SK-N-SH treated with all-trans-retinoic acid at 6 μM for 48 hours (cell line): ENCODE measurements at regions not wholly inside any gene's neighbourhood (a gene's known extent, or its start where the extent isn't known, plus 50 kb on each side); places are given as distances from the start of the nearest gene placed in this dataset.
"Not testable (repeated sequence)": the region's sequence is repeated elsewhere in the genome, so short reads cannot be mapped to it uniquely, and the experiment has no call there.

Experiments
- ATAC-seq: fragments of 200-7000 bp; cut with Tn5 transposase; 3 replicates; pipeline ENCODE4 v1.9.1; 2020; ENCODE audit warnings: mild to moderate bottlenecking, moderate library complexity
- ARNTL ChIP-seq: fragments of 450-650 bp; formaldehyde crosslinking; IDR thresholded peaks from 2 replicates; pipeline ENCODE4 v1.5.0; 2020; ENCODE audit warnings: low read depth, mild to moderate bottlenecking, moderate library complexity, borderline replicate concordance
- CSDC2 ChIP-seq: fragments of 250-450 bp; sonication (Bioruptor Pico); IDR thresholded peaks from 2 replicates; pipeline ENCODE4 v1.5.0; 2020; ENCODE audit warnings: mild to moderate bottlenecking, moderate library complexity
- ESRRG ChIP-seq: fragments of 250-450 bp; sonication (Bioruptor Pico); IDR thresholded peaks from 2 replicates; pipeline ENCODE4 v1.6.1; 2021; ENCODE audit warnings: mild to moderate bottlenecking
- PPARA ChIP-seq: fragments of 250-450 bp; sonication (Bioruptor Pico); IDR thresholded peaks from 2 replicates; pipeline ENCODE4 v1.5.0; 2020; ENCODE audit warnings: mild to moderate bottlenecking, borderline replicate concordance
- RARB ChIP-seq: fragments of 250-450 bp; sonication (Bioruptor Pico); IDR thresholded peaks from 2 replicates; pipeline ENCODE4 v1.8.0; 2021; ENCODE audit warnings: mild to moderate bottlenecking, moderate library complexity
- SNAI2 ChIP-seq: fragments of 250-450 bp; sonication (Bioruptor Pico); IDR thresholded peaks from 2 replicates; pipeline ENCODE4 v1.5.0; 2020; ENCODE audit warnings: mild to moderate bottlenecking, moderate library complexity
- TCF4 ChIP-seq: fragments of 250-450 bp; sonication (Bioruptor Pico); IDR thresholded peaks from 2 replicates; pipeline ENCODE4 v1.8.0; 2021; ENCODE audit warnings: mild to moderate bottlenecking, moderate library complexity, borderline replicate concordance
- TOX ChIP-seq: fragments of 250-450 bp; sonication (Bioruptor Pico); IDR thresholded peaks from 2 replicates; pipeline ENCODE4 v1.8.0; 2021; ENCODE audit warnings: mild to moderate bottlenecking, moderate library complexity, borderline replicate concordance
- ZFP3 ChIP-seq: fragments of 250-450 bp; sonication (Bioruptor Pico); IDR thresholded peaks from 2 replicates; pipeline ENCODE4 v1.5.0; 2020; ENCODE audit warnings: mild to moderate bottlenecking, moderate library complexity
- ZFP30 ChIP-seq: fragments of 450-650 bp; formaldehyde crosslinking; IDR thresholded peaks from 2 replicates; pipeline ENCODE4 v1.5.0; 2022; ENCODE audit warnings: mild to moderate bottlenecking, moderate library complexity
- ZNF565 ChIP-seq: fragments of 450-650 bp; formaldehyde crosslinking; conservative IDR thresholded peaks from 2 replicates; pipeline ENCODE4 v1.5.0; 2020; ENCODE audit warnings: low read depth, mild to moderate bottlenecking, moderate library complexity
- ZNF8 ChIP-seq: fragments of 450-650 bp; formaldehyde crosslinking; IDR thresholded peaks from 2 replicates; pipeline ENCODE4 v1.5.0; 2020; ENCODE audit warnings: mild to moderate bottlenecking, moderate library complexity
- TF ChIP-seq, protein P1 (sequence below): fragments of 250-450 bp; sonication (Bioruptor Pico); IDR thresholded peaks from 2 replicates; pipeline ENCODE4 v1.8.0; 2020; ENCODE audit warnings: mild to moderate bottlenecking, moderate library complexity, borderline replicate concordance
- TF ChIP-seq, protein P2 (sequence below): fragments of 250-450 bp; sonication (Bioruptor Pico); IDR thresholded peaks from 2 replicates; pipeline ENCODE4 v1.5.1; 2020; ENCODE audit warnings: low read depth, mild to moderate bottlenecking, moderate library complexity
- TF ChIP-seq, protein P3 (sequence below): fragments of 250-450 bp; sonication (Bioruptor Pico); IDR thresholded peaks from 2 replicates; pipeline ENCODE4 v1.5.0; 2020; ENCODE audit warnings: mild to moderate bottlenecking, moderate library complexity
- TF ChIP-seq, protein P4 (sequence below): fragments of 250-450 bp; sonication (Bioruptor Pico); IDR thresholded peaks from 2 replicates; pipeline ENCODE4 v1.5.1; 2021; ENCODE audit warnings: mild to moderate bottlenecking, moderate library complexity

DNA sequence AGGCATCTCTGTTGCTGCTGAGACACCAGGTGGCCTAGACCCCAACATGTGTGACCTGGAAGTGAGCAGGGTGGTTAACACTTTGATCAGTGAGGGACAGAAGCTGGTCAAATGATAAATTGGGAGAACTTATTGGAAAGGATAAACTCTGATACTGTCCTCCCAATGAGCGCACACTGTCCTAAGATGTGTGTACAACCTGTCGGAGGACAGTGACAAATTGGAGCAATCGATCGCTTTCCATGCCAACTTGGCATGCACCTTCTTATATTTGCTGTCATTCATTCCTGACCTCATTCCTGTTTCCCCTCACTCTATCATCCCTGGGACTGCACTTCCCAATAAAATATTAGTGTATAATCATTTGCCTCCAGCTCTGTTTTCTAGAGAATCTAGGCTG, 198.7 kb upstream of the PROK2 start:
- no peak for TF ChIP-seq ZNF8 (CRISPR knock-in tag)
- TF ChIP-seq SNAI2 = no peak
- TF ChIP-seq, protein P1, sequence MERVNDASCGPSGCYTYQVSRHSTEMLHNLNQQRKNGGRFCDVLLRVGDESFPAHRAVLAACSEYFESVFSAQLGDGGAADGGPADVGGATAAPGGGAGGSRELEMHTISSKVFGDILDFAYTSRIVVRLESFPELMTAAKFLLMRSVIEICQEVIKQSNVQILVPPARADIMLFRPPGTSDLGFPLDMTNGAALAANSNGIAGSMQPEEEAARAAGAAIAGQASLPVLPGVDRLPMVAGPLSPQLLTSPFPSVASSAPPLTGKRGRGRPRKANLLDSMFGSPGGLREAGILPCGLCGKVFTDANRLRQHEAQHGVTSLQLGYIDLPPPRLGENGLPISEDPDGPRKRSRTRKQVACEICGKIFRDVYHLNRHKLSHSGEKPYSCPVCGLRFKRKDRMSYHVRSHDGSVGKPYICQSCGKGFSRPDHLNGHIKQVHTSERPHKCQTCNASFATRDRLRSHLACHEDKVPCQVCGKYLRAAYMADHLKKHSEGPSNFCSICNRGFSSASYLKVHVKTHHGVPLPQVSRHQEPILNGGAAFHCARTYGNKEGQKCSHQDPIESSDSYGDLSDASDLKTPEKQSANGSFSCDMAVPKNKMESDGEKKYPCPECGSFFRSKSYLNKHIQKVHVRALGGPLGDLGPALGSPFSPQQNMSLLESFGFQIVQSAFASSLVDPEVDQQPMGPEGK (CRISPR knock-in tag) = no peak
- TF ChIP-seq, protein P2, sequence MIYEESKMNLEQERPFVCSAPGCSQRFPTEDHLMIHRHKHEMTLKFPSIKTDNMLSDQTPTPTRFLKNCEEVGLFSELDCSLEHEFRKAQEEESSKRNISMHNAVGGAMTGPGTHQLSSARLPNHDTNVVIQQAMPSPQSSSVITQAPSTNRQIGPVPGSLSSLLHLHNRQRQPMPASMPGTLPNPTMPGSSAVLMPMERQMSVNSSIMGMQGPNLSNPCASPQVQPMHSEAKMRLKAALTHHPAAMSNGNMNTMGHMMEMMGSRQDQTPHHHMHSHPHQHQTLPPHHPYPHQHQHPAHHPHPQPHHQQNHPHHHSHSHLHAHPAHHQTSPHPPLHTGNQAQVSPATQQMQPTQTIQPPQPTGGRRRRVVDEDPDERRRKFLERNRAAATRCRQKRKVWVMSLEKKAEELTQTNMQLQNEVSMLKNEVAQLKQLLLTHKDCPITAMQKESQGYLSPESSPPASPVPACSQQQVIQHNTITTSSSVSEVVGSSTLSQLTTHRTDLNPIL (CRISPR knock-in tag) = no peak
- ATAC-seq = no peak

DNA sequence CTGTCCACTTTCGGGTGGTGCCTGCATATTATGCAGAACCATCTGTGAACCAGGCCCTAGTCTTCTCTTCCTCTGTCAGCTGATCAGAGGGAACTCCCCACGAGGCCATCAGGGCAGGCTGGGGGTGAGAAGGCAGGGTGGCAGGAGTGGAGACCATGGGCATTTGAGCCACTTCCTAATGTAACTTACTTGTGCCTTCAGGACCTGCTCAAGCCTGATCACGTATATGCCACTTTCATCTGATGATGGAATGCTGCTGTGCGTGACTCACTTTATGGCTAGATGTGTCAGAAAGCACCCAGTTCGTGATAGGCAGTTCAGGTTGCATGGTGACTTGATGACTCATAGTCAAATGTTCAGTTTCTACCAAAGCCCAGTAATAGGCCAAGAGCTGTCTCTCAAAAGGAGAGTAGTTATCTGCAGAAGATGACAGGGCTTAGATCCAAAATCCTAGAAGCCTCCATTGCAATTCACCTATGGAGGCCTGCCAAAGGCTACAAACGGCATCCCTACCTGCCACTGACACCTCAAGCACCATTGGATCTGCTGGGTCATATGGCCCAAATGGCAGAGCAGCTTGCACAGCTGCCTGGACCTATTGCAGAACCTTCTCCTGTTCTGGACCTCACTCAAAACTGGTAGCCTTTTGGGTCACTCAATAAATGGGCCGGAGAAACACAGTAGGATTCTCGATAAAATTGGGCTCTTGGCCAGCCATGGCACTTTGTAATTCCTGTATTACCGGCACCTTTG, 197.7 kb upstream of the PROK2 start:
- ATAC-seq = not testable (repeated sequence)

DNA sequence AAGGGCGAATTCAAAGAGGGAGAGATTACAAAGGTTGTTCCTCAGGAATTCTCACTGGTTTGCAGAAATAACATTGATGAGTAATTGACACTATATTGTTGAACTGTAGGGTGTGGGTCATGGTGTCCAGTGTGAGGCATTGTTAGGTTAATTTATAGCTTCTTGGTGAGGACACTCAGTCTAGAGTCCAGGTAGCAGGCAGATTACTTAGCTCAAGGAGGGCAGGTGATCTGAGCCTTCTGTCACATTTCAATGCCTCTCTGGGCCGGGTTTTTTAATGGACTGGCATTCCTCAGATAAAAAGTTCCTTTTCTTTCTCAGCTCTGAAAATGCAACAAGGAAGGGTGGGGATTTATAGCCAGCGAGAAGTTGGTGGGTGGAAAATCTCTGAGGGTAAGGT, 194.2 kb upstream of the PROK2 start:
- TF ChIP-seq ESRRG (no peak), RARB (CRISPR knock-in tag) (no peak), SNAI2 (no peak), ZFP3 (CRISPR knock-in tag) (no peak), ZNF565 (CRISPR knock-in tag) (no peak), ZNF8 (CRISPR knock-in tag) (no peak), TOX (CRISPR knock-in tag) (no peak), PPARA (CRISPR knock-in tag) (no peak), ARNTL (CRISPR knock-in tag) (no peak), CSDC2 (CRISPR knock-in tag) (no peak), ZFP30 (CRISPR knock-in tag) (no peak)
- TF ChIP-seq, protein P2 (CRISPR knock-in tag) = no peak
- TF ChIP-seq, protein P3, sequence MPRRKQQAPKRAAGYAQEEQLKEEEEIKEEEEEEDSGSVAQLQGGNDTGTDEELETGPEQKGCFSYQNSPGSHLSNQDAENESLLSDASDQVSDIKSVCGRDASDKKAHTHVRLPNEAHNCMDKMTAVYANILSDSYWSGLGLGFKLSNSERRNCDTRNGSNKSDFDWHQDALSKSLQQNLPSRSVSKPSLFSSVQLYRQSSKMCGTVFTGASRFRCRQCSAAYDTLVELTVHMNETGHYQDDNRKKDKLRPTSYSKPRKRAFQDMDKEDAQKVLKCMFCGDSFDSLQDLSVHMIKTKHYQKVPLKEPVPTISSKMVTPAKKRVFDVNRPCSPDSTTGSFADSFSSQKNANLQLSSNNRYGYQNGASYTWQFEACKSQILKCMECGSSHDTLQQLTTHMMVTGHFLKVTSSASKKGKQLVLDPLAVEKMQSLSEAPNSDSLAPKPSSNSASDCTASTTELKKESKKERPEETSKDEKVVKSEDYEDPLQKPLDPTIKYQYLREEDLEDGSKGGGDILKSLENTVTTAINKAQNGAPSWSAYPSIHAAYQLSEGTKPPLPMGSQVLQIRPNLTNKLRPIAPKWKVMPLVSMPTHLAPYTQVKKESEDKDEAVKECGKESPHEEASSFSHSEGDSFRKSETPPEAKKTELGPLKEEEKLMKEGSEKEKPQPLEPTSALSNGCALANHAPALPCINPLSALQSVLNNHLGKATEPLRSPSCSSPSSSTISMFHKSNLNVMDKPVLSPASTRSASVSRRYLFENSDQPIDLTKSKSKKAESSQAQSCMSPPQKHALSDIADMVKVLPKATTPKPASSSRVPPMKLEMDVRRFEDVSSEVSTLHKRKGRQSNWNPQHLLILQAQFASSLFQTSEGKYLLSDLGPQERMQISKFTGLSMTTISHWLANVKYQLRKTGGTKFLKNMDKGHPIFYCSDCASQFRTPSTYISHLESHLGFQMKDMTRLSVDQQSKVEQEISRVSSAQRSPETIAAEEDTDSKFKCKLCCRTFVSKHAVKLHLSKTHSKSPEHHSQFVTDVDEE (CRISPR knock-in tag) = no peak
- TF ChIP-seq, protein P4, sequence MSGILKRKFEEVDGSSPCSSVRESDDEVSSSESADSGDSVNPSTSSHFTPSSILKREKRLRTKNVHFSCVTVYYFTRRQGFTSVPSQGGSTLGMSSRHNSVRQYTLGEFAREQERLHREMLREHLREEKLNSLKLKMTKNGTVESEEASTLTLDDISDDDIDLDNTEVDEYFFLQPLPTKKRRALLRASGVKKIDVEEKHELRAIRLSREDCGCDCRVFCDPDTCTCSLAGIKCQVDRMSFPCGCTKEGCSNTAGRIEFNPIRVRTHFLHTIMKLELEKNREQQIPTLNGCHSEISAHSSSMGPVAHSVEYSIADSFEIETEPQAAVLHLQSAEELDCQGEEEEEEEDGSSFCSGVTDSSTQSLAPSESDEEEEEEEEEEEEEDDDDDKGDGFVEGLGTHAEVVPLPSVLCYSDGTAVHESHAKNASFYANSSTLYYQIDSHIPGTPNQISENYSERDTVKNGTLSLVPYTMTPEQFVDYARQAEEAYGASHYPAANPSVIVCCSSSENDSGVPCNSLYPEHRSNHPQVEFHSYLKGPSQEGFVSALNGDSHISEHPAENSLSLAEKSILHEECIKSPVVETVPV (CRISPR knock-in tag) = no peak
- no peak for ATAC-seq

DNA sequence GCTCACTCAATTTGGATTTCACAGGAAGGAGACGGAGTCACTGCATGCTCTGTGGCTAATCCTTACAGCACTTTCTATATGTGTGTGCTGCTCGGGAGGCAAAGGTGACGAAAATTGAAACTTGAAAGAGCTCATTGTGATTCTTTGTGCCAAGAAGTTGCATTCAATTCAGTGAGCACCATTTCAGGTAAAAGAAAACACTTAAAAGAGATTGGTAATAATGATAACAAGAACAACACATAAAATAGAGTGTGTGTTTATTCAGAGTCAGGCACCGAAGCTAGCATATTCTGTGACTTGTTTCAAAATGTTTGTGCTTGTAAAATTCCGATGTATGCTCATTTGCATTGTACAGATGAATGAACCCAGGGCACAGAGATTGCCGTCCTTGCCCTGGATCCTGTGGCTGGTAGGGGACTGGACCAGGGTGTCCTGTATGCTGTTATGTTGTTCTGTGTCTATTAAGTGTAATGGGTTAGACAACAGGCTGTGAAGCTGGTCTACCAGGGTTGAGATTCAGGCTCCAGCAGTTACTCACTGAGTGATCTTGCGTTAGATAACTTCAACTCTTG, 193.3 kb upstream of the PROK2 start:
- ATAC-seq = no peak
- TF ChIP-seq TCF4 (CRISPR knock-in tag) (no peak), TOX (CRISPR knock-in tag) (no peak), CSDC2 (CRISPR knock-in tag) (no peak), ZNF8 (CRISPR knock-in tag) (no peak)
- TF ChIP-seq, protein P2 (CRISPR knock-in tag) = no peak
